ENCODE measurements at regions not wholly inside any gene's neighbourhood (a gene's known extent, or its start where the extent isn't known, plus 50 kb on each side); places are given as distances from the start of the nearest gene placed in this dataset.

DNA sequence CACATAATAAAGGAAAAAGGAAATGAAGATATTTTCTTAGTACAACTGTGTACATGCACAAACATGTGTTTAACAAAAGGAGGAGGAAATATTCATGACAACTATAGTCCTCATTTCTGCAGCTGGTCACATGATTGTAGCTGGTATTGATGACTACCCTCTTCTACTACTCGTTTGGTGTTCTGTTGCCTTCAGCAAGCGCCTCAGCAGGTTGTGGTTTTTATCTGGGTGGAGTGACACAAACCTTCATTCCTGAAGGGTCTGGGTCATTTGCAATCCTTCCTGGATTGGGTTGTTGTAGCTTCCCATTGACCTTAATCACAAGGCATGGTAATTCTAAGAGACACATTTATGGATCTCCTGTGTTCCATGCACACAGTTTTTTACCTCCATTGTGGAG, 1009.9 kb upstream of the USP15 start:
- H3K4me2 ChIP-seq (ENCODE audit: insufficient read depth, low read length): no peak overlapping the region
- in situ Hi-C loops (cut with MboI): no loop called here
- H3K4me3 ChIP-seq: no peak overlapping the region
- DNase-seq (ENCODE audit: extremely low read depth in 1 of 4, low spot score in 3 of 4) (no peak), FAIRE-seq (no peak), ATAC-seq (no peak)
- CTCF ChIA-PET (ENCODE audit: low intra/inter-chr PET ratio): no interaction called here
- no peaks in the 10 kb centered on the region for H3K36me3 ChIP-seq (ENCODE audit: control insufficient read depth, insufficient read depth, low read length)
- H3K9me1 ChIP-seq (ENCODE audit: control insufficient read depth, insufficient read depth, low read length): no peaks in the 10 kb centered on the region
- no peaks in the 10 kb centered on the region for H3K27me3 ChIP-seq (ENCODE audit: control insufficient read depth in 2 of 2, insufficient read depth in 2 of 2, low read length in 2 of 2)
- WGBS (ENCODE audit: insufficient coverage, low coverage, missing lambda C conversion rate): 0% methylated on average over 2 of the region's 2 CpGs
- no peaks in the 10 kb centered on the region for H4K20me1 ChIP-seq (replicated peaks; ENCODE audit: control insufficient read depth, insufficient read depth, low read length)
- no peaks in the 10 kb centered on the region for H3K4me1 ChIP-seq (replicated peaks in 1 of 2; ENCODE audit: control insufficient read depth in 2 of 2, insufficient read depth in 2 of 2, low read length in 2 of 2)
- no peak overlapping the region for H2AFZ ChIP-seq (ENCODE audit: low read depth, low read length)
- H3K9ac ChIP-seq (ENCODE audit: insufficient read depth in 1 of 2, low read depth in 2 of 2, low read length in 2 of 2): no peak overlapping the region
- no peak for TF ChIP-seq NFIC (IDR thresholded peaks at IDR 0.05)
- TF ChIP-seq NFYB (IDR thresholded peaks at IDR 0.05; ENCODE audit: extremely low read depth, insufficient read length): no peak
- TF ChIP-seq ZSCAN29 (IDR thresholded peaks at IDR 0.05): no peak
- TF ChIP-seq, protein P1, sequence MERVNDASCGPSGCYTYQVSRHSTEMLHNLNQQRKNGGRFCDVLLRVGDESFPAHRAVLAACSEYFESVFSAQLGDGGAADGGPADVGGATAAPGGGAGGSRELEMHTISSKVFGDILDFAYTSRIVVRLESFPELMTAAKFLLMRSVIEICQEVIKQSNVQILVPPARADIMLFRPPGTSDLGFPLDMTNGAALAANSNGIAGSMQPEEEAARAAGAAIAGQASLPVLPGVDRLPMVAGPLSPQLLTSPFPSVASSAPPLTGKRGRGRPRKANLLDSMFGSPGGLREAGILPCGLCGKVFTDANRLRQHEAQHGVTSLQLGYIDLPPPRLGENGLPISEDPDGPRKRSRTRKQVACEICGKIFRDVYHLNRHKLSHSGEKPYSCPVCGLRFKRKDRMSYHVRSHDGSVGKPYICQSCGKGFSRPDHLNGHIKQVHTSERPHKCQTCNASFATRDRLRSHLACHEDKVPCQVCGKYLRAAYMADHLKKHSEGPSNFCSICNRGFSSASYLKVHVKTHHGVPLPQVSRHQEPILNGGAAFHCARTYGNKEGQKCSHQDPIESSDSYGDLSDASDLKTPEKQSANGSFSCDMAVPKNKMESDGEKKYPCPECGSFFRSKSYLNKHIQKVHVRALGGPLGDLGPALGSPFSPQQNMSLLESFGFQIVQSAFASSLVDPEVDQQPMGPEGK (CRISPR knock-in tag; IDR thresholded peaks at IDR 0.05; ENCODE audit: borderline replicate concordance): no peak
- no peak for TF ChIP-seq ZNF232 (CRISPR knock-in tag; IDR thresholded peaks at IDR 0.05)
- no peak for TF ChIP-seq ZFP30 (CRISPR knock-in tag; IDR thresholded peaks at IDR 0.05; ENCODE audit: borderline replicate concordance)
- TF ChIP-seq, protein P2, sequence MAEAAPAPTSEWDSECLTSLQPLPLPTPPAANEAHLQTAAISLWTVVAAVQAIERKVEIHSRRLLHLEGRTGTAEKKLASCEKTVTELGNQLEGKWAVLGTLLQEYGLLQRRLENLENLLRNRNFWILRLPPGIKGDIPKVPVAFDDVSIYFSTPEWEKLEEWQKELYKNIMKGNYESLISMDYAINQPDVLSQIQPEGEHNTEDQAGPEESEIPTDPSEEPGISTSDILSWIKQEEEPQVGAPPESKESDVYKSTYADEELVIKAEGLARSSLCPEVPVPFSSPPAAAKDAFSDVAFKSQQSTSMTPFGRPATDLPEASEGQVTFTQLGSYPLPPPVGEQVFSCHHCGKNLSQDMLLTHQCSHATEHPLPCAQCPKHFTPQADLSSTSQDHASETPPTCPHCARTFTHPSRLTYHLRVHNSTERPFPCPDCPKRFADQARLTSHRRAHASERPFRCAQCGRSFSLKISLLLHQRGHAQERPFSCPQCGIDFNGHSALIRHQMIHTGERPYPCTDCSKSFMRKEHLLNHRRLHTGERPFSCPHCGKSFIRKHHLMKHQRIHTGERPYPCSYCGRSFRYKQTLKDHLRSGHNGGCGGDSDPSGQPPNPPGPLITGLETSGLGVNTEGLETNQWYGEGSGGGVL (CRISPR knock-in tag; IDR thresholded peaks at IDR 0.05): no peak
- no peak for TF ChIP-seq PHB2 (IDR thresholded peaks at IDR 0.05; ENCODE audit: low read depth)
- TF ChIP-seq HDAC6 (IDR thresholded peaks at IDR 0.05; ENCODE audit: low read depth, low read length): no peak
- no peak for TF ChIP-seq SRSF1 (IDR thresholded peaks at IDR 0.05; ENCODE audit: low read depth, low read length)
- TF ChIP-seq, protein P3, sequence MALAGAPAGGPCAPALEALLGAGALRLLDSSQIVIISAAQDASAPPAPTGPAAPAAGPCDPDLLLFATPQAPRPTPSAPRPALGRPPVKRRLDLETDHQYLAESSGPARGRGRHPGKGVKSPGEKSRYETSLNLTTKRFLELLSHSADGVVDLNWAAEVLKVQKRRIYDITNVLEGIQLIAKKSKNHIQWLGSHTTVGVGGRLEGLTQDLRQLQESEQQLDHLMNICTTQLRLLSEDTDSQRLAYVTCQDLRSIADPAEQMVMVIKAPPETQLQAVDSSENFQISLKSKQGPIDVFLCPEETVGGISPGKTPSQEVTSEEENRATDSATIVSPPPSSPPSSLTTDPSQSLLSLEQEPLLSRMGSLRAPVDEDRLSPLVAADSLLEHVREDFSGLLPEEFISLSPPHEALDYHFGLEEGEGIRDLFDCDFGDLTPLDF (CRISPR knock-in tag; IDR thresholded peaks at IDR 0.05): no peak
- TF ChIP-seq, protein P4, sequence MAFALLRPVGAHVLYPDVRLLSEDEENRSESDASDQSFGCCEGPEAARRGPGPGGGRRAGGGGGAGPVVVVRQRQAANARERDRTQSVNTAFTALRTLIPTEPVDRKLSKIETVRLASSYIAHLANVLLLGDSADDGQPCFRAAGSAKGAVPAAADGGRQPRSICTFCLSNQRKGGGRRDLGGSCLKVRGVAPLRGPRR (CRISPR knock-in tag; IDR thresholded peaks at IDR 0.05): no peak
- H3K79me2 ChIP-seq (ENCODE audit: control insufficient read depth, insufficient read depth, low read length): no peaks in the 10 kb centered on the region
- no peaks in the 10 kb centered on the region for H3K9me3 ChIP-seq (replicated peaks; ENCODE audit: control insufficient read depth, insufficient read depth, low read depth, low read length)
- no peak overlapping the region for H3K27ac ChIP-seq (ENCODE audit: extremely low read depth, low read depth, low read length)
- intact Hi-C loops (cut with micrococcal nuclease): no loop called here
- no TSS peak for BruUV-seq (replicated peaks)
- POLR2A ChIA-PET: no interaction called here

Data from K562 (cell line).